HG03196 (cell line): ENCODE measurements at regions not wholly inside any gene's neighbourhood (a gene's known extent, or its start where the extent isn't known, plus 50 kb on each side); places are given as distances from the start of the nearest gene placed in this dataset.

ENCODE experiments used
- ATAC-seq: cut with Tn5 transposase; IDR thresholded peaks from one replicate; pipeline ENCODE4 v1.9.1; 2021; ENCODE audit not compliant: unreplicated experiment

DNA sequence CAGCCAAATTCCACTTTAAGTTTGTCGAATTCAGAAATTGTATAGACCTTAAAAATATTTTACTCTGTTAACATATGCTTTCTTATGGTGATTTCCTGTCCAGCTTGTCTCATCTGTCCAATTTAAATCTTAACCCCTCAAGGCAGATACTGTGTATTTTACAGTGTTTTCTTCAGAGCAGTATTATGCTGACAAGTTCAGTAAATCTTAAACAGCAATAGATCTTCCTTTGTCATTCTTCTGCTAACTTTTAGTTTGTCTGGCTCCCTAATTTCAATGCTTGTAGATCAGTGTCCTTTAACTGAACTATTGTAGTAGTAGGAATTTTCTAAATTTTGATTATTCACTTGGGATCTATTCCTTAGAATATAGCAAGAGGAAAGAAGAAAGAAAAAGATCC, 52.8 kb upstream of the MEIS1 start:
- ATAC-seq = no peak

DNA sequence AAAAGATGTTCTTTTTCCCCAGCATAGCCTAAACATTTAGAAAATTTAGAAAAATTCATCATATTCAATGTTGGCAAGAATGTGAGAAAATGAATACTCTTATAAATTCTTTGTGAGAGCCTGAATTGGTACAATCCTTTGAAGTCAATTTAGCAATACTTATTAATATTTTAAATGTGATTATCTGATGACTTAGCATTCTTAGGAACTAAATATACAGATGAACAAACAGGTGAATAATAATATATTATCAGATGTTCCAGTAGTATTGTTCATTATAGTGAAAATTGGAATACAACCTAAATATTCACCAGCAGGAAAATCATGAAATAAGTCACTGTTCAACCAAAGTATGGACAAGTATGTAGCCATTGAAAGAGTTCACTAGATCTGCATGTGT, 55.5 kb upstream of the MEIS1 start:
- no peak for ATAC-seq

DNA sequence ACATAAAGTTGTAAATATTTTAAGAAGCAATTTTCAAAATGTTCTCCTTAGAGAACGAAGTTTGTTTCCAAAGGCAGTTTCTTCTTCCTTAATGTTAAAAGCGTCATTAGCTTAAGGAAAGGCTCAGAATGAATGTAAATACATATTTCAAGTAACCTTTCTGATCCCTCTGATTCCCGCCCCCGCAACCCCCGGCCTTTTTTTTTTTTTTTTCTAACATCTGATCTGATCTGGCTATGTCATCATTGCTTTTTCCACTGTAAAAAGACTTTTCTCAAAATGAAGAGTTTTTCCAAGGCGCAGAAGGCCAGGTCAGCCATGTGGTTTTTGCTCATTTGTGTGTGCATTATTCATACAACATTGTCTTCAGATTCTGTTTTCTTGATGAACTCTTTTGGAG, 57.1 kb upstream of the MEIS1 start:
- ATAC-seq = no peak

DNA sequence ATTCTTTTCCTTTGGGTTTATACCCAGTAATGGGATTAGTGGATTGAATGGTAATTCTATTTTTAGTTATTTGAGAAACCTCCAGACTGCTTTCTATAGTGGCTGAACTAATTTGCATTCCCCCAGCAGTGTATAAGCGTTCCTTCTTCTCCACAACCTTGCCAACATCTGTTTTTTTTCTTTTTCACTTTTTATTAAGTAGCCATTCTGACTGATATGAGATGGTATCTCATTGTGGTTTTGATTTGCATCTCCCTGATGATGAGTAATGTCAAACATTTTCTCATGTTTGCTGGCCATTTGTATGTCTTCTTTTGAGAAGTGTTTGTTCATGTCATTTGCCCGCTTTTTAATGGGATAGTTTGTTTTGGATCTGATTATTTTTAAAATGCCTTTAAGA, 64.1 kb upstream of the MEIS1 start:
- ATAC-seq = no peak

DNA sequence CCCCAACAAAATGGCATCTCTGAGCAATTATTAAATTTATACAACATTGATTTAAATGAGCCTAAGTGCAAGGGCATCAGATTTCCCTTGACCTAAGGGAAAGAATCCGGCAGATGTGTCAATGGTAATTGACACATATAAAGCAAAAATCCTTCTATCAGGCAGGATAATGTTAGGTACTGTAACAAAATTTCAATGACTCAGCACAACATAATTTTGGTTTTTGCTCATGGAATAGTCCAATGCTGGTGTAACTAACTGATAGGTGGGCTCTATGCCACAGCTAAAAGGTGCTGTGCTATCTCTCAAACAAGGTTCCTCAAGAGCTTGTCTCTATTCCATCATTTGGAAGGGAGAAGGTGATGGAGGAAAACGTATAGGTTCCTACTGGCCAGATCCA, 68.3 kb upstream of the MEIS1 start:
- ATAC-seq = no peak

DNA sequence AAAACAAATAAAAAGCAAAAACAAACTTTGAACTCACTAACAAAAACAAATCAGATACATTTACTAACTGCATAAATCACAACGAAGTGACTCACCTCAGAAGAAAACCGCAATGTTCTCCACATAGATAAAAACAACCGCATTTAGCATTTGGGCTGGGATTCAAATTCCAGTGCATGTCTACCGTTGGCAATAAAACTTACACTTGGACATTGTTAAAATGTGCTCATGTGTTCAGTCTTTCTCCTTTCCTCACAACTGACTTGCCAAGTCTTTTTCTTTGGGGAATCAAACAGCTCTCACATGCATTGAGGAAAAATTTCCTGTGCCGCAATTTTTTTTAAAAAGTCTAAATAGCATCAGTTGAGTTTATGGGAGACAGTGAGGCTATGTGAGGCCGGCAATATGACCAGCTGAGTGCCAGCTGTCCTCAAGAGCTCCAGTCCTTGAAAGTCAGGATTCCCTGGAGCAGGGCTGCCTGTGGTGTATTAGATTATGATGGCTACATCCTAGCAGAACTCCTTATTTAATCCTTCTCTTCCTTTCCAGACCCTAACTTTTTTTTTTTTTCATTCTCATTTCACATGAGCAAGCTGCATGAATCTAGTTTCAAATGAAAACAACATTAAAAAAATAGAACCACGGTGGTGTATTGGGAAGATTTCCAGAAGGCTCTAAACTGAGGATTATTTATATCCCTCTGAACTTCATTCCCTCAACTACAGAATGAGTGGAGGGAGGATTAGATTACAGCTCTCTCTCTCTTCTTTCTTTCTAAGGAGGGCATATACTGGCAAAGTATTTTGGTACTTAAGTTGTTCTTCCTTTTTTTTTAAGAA, 70.2 kb upstream of the MEIS1 start:
- no peak for ATAC-seq

DNA sequence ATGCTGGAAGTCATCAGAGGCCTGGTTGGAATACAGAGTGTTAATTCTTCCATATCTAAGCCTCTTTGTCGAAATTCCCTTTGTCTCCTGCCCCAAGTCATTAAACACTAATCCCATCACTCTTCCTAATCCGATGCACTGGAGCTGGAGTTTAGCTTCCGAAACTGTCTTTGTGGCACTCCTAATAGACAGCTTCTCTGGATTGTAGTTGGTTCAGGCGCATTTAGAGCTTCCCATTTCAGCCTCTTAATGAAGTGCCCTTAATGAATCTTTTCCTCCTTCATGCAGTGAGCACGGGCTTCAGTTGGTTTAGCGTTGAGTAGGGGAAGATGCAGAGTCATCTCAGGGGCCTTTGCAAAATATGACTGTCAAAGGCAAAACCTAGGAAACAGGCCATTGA, 72.2 kb upstream of the MEIS1 start:
- ATAC-seq = no peak

DNA sequence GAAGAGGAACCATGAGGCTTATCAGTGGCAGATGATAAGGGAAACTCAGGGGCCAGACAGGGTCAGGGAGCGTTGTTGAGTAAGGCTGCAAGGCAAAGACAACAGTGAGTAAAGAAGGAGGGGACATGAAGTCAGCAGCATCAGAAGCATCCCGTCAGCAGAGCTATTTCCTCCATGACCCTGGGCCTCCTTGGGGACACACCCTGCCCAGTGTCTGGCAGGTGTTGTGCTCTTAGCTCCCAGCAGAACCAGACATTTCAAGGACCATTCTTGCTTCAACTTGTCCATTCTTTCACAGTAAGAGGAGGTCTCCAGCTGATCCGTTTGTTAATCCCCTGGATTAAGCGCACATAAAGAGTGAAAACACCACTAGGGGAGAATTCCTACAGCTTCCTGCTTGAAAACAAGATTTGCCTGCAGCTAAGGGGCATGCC, 88.7 kb upstream of the MEIS1 start:
- no peak for ATAC-seq

DNA sequence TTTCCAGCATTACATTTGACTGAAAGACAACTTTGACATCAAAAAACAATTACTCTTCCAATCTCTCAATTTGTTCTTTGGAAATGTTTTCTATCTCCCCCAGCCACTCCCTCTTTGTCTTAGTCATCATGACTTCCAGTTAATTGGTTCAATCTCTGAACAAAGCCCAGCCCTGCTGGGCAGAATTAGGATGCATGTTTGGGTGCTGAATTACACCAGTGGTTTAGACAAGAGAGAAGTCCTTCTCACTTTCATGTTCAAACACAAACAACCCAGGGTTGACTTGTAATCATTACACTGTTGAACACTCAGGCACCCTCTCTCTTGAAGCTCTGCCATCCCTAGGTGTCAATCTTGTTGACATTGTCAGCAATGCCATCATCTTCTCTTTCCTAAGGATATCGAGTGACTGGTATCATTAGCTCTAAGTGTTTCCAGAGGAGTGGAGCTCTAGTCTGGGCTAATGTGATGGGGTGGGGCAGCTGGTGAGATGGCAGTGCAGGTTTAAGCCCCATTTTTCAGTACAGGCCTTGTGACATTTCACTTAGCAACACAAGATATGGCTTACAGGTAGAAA, 90.8 kb upstream of the MEIS1 start:
- no peak for ATAC-seq

DNA sequence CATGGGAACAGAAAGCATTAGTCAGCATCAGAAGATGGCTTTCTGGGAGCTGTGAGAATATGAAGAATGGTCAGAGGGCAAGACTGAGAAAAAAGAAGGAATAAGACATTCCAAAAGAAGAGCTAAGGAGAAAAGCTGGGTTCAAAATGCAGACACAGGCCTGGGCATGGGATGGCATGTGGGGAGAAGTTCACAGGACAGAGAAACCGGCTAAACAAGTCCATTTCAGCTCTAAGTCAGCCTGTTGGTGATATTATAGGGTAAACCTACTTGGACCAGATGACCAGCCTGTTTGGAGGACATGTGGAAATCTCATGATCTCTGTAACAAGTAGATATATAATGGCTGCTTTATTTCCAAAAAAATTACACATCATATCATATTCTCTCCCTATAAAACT, 91.7 kb upstream of the MEIS1 start:
- ATAC-seq = no peak

DNA sequence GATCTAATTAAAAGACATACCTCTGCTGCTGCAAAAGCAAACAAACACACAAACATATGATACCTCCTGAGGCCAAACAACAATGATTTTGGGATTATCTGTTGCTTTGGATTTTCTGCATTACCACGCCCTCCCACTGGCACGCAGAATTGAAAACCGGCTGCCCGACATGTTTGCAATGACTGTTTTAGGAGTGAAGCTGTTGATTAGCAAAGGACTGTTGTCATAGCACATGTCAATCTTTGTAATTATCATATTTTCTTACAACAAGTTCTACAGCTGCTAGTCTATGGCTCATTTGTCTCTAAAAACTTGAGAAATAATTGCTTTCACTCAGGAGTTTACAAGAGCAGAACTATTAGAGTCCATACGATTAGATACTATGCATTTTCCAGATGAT, 94.4 kb upstream of the MEIS1 start:
- ATAC-seq = no peak

DNA sequence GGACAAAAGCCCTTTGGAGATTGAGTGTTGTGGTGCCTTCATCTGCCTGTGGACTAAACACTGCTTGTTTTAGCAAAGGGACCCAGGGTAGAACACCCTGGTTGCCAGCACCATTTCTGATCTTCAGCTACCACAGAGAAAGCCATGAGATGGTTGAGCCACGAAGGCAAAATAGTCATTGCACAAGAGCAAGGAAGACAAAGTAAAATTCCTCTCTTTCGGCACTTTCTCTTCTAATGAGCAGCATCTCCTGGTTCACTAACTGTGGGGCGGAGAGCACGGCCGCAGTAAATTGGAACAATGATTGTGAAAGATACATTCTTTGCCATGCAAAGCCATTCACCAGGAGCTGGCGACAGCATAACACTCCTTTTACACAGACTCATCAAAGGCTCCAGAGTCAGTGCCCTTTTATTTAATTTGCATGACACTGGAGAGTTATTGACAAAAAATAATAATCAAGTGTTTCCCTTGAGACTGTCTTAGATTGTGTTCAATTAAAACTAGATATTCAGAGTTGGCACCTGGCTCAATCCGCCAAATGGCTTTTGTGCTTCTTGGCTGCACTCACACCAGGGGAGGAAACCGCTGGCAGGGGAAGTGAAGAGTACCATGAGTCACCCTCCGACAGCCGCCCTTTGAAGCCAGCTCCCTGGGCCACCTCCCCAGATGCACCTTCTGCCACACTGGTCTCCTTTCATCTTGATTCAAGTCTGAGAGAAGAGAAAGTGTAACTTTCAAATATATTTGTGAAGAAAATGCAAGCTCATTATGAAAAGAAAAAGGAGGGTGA, 100.5 kb upstream of the MEIS1 start:
- ATAC-seq = no peak

DNA sequence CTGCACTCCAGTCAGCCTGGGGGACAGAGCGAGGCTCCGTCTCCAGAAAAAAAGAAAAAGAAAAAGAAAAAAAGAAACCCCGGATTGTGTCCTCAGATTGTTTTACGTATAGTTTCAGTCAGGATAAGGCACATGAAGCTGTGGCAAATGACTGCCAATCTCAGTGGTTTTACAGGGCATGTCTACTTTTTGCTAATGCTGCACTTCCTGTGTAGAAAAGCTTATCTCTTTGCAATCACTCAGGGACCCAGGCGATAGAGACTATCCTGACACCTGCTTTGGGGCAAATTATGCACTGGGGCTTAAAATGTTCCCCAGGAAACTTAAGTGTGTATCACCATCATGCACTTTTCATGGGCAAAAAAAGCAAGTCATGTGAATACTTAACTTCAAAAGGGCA, 103.7 kb upstream of the MEIS1 start:
- no peak for ATAC-seq

DNA sequence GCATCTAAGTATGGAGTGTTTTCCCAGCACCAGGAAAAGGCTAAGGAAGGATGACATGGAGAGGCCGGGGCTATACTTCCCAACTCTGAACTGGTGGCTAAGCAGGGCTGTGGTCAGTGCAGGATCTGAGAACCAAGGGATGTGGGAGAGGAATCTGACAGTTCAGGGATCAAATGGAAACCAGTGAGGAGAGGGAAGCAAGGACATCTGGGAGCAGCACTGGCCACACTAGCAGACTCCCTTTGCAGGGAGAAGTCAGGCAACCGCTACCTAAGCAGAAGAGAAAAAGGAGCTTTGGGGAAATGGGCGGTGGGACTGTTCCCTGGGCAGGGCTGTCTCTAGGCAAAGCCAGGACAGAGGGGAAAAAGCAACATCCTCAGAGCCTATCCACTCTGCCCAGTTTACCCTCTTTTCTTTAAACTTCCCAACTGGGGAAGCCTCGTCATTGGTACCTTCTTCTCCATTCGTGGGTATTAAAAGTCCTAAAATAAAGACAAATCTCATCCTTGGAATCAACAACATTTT, 105.8 kb upstream of the MEIS1 start:
- no peak for ATAC-seq

DNA sequence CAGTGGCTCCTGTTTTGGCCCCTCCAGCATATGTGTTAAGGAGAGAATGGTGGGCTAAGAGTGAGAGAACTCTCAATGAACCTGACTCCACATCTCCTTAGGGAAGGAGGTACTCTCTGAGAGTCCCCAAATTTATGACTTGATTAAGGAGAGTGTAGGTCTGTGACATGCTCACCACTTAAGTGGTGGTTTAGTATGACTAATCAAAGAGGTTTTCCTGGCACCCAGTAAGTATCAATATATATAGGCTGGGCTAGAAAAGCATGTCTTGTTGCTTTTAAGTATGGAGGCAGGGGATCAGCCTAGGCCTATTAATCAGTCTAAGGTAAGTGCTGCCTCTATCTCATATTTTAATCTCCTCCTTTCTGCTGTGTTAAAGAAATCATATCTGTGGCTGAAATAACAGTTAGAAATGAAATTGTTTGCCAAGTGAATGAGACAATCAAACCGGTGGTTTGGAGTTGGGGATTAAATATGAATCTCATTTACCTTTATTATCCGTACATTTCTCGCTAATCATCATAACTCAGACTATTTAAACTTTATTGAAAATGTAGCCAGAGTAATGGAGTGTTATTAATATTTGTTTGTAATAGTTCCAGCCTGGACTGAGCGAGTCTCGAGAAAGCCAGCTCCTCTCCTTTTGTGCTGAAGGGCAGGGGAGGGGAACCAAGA, 107.7 kb upstream of the MEIS1 start:
- no peak for ATAC-seq

DNA sequence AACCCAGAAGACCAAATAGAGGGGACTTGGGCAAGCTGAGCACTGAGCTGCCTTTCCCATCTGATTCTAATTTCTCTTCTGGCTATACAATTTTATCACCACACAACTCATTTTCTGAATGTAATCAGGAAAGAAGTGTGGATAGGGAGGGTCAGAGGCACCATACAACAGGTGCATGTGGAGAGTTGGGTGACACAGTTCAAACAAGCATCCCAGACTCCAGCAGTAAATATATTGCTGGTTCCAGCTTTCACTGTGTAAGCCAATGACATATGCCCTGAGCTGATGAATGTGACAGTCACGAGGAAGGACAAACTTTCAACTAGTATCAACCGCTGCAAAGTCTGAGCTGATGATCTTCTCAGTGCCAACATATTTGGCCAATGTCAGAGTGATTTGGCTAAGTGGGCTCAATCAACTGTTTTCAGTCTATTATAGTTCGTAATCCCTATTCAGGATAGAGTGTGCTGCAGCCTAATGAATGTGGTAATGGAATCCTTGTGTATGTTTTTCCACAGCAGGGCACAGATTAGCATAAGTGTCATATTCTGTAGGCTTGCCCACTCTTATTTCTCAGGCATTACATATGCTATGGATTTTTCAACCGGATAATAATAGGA, 109.9 kb upstream of the MEIS1 start:
- ATAC-seq = no peak

DNA sequence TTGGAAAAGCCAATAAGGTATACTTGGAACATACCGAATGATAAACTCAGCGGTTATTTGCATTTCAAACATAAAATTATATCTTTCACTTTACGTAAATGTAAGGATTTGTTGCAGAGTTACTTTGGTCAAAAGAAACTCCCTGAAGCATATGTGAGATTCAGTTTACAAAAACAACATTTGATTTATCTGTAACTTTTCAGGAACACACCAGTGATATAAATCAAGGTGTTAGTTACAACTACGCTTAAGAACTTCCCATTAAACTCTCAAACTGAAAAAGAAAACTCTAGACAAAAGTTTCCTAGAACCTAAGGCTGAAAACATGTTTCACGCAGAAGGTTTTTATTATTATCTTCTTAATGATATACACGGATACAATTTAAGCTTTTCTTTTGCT, 110.6 kb upstream of the MEIS1 start:
- no peak for ATAC-seq

DNA sequence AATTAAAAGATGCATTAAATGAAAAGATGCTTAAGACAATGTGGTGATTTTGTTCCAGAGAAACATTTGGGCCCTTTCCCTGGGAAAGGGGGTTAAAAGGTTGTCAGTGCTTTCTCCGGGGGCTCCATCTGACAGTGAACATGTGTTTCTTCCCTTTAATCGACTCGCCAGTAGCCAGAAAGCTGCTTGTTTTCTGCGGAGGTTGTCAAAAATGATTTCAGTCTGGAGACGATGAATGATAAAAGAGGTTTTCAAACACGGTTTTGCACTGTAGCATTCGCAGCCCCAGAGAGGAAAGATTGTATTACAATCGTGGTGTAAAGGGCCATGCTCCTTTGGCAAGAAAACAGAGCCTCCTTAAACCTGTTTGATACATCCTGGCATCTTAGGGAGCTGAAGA, 111.5 kb upstream of the MEIS1 start:
- no peak for ATAC-seq

DNA sequence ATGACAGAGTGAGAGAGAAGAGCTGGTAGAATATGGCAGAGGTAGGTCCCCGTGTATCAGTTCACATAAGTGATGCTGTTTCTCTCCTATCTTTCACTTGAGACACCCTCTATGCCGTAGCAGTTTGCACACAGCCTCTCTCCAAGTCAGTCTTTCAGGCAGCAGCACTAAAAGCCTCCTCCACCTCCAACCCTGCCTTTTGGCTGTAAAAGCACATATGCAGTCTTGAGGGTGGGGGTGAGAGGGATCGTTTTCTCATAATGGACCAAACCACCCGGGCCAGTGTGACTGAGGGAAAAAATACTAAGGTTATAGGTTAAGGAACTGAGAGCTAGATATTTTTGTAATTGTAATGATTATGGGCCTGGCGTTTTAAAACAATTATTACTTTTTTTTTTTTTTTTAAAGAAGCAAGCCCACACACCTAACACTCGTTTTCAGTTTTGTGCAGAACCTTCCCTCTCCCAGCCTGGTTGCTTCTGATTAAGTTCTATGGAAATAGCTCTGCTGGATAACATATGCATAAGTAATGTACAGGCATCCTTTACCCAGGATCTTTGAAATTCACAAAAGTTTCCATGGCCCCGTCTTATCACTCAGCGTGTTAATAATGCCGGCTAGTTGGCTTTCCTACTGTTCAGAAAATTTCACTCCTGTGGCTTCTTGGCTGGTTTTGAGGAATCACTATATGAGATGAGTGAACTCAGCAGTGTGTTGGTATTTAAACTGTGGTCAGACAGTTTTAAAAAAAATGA, 112.2 kb upstream of the MEIS1 start:
- no peak for ATAC-seq

DNA sequence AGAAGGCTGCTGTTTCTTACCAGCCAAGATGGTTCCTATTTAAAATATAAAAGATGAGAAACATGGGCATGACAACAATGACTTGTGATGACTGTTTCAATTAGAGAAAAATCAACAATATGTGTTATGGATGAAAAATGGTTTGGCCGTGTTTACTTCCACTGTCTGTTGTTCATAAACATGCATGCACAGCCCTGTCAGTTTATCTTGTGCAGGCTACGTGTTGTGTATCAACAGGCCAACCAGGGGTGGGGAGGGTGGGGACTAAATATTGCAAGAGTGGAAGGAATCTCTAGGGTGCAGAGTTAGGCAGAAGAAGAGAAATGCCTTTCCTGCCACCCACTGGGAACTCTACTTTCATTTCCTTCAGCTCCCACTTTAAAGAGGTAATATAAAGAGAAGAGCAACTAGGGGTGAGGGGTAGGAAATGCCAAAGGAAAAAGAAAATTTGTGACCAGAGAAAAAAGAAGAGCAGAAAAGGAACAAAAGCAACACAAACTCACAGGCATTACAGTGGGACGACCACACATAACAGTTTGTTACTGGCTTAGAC, 116.8 kb upstream of the MEIS1 start:
- ATAC-seq = no peak
